ENCODE measurements at regions not wholly inside any gene's neighbourhood (a gene's known extent, or its start where the extent isn't known, plus 50 kb on each side); places are given as distances from the start of the nearest gene placed in this dataset.

- TF ChIP-seq CTCF (IDR thresholded peaks at IDR 0.05) (no peak), POLR2A (IDR thresholded peaks at IDR 0.05) (no peak)
These were observed 76.6 kb downstream of the LRRC30 start for GRCh38 chr18:7307526-7307925.

All from gastroesophageal sphincter (tissue), 3 donors.